GM12878 (cell line): ENCODE measurements at regions not wholly inside any gene's neighbourhood (a gene's known extent, or its start where the extent isn't known, plus 50 kb on each side); places are given as distances from the start of the nearest gene placed in this dataset.

Experiments used
- ATAC-seq: fragments of 200-7000 bp; cut with Tn5 transposase; 3 replicates; pipeline ENCODE4 v1.9.1; 2020; ENCODE audit warnings: mild to moderate bottlenecking, moderate library complexity
- BruUV-seq: library from RNA; stranded (reverse); fragments of 400-500 nt; replicated peaks from 2 replicates; lab custom pipeline; 2021; lab: Mats Ljungman, UMichigan
- CTCF ChIA-PET: fragments of 300-600 bp; sonication (Branson Sonifier 250); formaldehyde crosslinking; extraction: SDS; loops from one replicate; lab custom pipeline; 2021; ENCODE audit warnings: inconsistent platforms; lab: Yijun Ruan, JAX
- POLR2A ChIA-PET: fragments of 350-600 bp; formaldehyde crosslinking; extraction: SDS; loops from one replicate; lab custom pipeline; 2021; ENCODE audit warnings: inconsistent platforms; lab: Charles Lee
- RAD21 ChIA-PET: fragments of 300-600 bp; sonication (Branson Sonifier 250); formaldehyde crosslinking; loops from one replicate; lab custom pipeline; 2023; ENCODE audit warnings: antibody characterized with exemption; ENCODE audit not compliant: unreplicated experiment; lab: Charles Lee
- SMC1A ChIA-PET: fragments of 300-600 bp; sonication (Branson Sonifier 250); formaldehyde crosslinking; loops from one replicate; lab custom pipeline; 2023; ENCODE audit not compliant: unreplicated experiment, uncharacterized antibody; lab: Charles Lee
- DNase-seq: peaks from one replicate; pipeline ENCODE4 v3.0.0-alpha.2; 2011; ENCODE audit warnings: low read depth, low spot score
- FAIRE-seq: peaks from 3 replicates; lab custom pipeline; 2011; peaks lifted over from hg19 to GRCh38; lab: Jason Lieb, UNC
- H2AFZ ChIP-seq: 2 replicates; pipeline ENCODE4 v1.6.0; 2011; ENCODE audit warnings: low read depth, low read length, control low read depth; ENCODE audit not compliant: control insufficient read depth
- H3K27ac ChIP-seq: 2 replicates; pipeline ENCODE4 v1.5.1; 2011; ENCODE audit warnings: control low read depth; ENCODE audit not compliant: control insufficient read depth, insufficient read depth
- H3K27me3 ChIP-seq, 2 experiments: replicated peaks in 1 of 2; 2 replicates each; pipeline versions ENCODE4 v1.6.0 to v1.6.1; 2011; ENCODE audit warnings: low read length in 1 of 2; ENCODE audit not compliant: control insufficient read depth in 2 of 2, insufficient read depth in 2 of 2
- H3K36me3 ChIP-seq, 2 experiments: 2 replicates each; pipeline ENCODE4 v1.5.1; 2011; ENCODE audit warnings: low read length in 1 of 2; ENCODE audit not compliant: control insufficient read depth in 2 of 2, insufficient read depth in 2 of 2
- H3K4me1 ChIP-seq: 2 replicates; pipeline ENCODE4 v1.6.1; 2011; ENCODE audit warnings: mild to moderate bottlenecking, low read length, moderate library complexity, mixed read lengths; ENCODE audit not compliant: control insufficient read depth, insufficient read depth
- H3K4me2 ChIP-seq: 2 replicates; pipeline ENCODE4 v1.6.0; 2011; ENCODE audit warnings: control low read depth; ENCODE audit not compliant: control insufficient read depth, insufficient read depth
- H3K4me3 ChIP-seq: fragments of 200-600 bp; sonication (generic); 2 replicates; pipeline ENCODE4 v1.5.1; 2016
- H3K79me2 ChIP-seq: 2 replicates; pipeline ENCODE4 v1.6.0; 2011; ENCODE audit warnings: low read length; ENCODE audit not compliant: control insufficient read depth, insufficient read depth
- H3K9ac ChIP-seq: 2 replicates; pipeline ENCODE4 v1.8.0; 2011; ENCODE audit warnings: low read length, control low read depth, mixed read lengths; ENCODE audit not compliant: control insufficient read depth, insufficient read depth
- H3K9me3 ChIP-seq: replicated peaks from 3 replicates; pipeline ENCODE4 v1.5.1; 2011; ENCODE audit warnings: mild to moderate bottlenecking, low read length; ENCODE audit not compliant: control insufficient read depth, insufficient read depth
- H4K20me1 ChIP-seq: 2 replicates; pipeline ENCODE4 v1.6.0; 2011; ENCODE audit not compliant: control insufficient read depth, insufficient read depth
- CBX5 ChIP-seq: sonication (generic); IDR thresholded peaks from 2 replicates; pipeline ENCODE4 v1.6.1; 2016; ENCODE audit warnings: low read depth, moderate library complexity, mild to moderate bottlenecking, inconsistent platforms
- CHD4 ChIP-seq: fragments of 200-600 bp; sonication (generic); IDR thresholded peaks from 2 replicates; pipeline ENCODE4 v1.6.1; 2016; ENCODE audit warnings: mild to moderate bottlenecking
- E2F8 ChIP-seq: fragments of 450-650 bp; IDR thresholded peaks from 2 replicates; pipeline ENCODE4 v1.6.1; 2018; ENCODE audit warnings: mild to moderate bottlenecking, low read depth, moderate library complexity; ENCODE audit not compliant: partially characterized antibody
- NFXL1 ChIP-seq: fragments of 450-650 bp; IDR thresholded peaks from 2 replicates; pipeline ENCODE4 v1.6.1; 2017; ENCODE audit warnings: antibody characterized with exemption, mild to moderate bottlenecking, borderline replicate concordance
- PBX3 ChIP-seq: IDR thresholded peaks from 2 replicates; pipeline ENCODE4 v1.6.1; 2011; ENCODE audit warnings: mild to moderate bottlenecking, low read depth, low read length, moderate library complexity; ENCODE audit not compliant: insufficient replicate concordance
- POLR2A ChIP-seq: IDR thresholded peaks from 2 replicates; pipeline ENCODE4 v1.6.1; 2011; ENCODE audit warnings: low read depth, mild to moderate bottlenecking, low read length
- SPI1 ChIP-seq: IDR thresholded peaks from 2 replicates; pipeline ENCODE4 v1.6.1; 2011; ENCODE audit warnings: low read depth, mild to moderate bottlenecking, low read length, moderate library complexity, borderline replicate concordance; ENCODE audit not compliant: insufficient read depth
- SUZ12 ChIP-seq: fragments of 200-600 bp; sonication (generic); IDR thresholded peaks from one replicate; pipeline ENCODE4 v1.6.1; 2018; ENCODE audit warnings: antibody characterized with exemption, mild to moderate bottlenecking; ENCODE audit not compliant: unreplicated experiment
- TBL1XR1 ChIP-seq: IDR thresholded peaks from 2 replicates; pipeline ENCODE4 v1.6.1; 2012; ENCODE audit warnings: low read depth, low read length, improper control_type of control experiment
- USF1 ChIP-seq: IDR thresholded peaks from 2 replicates; pipeline ENCODE4 v1.6.1; 2011; ENCODE audit warnings: borderline replicate concordance, low read depth, mild to moderate bottlenecking, moderate library complexity, mixed read lengths, low read length; ENCODE audit not compliant: insufficient read depth; ENCODE audit errors: extremely low read length
- WRNIP1 ChIP-seq: IDR thresholded peaks from 2 replicates; pipeline ENCODE4 v1.6.1; 2011; ENCODE audit warnings: low read depth, low read length, improper control_type of control experiment, borderline replicate concordance
- ZBTB11 ChIP-seq: fragments of 450-650 bp; formaldehyde crosslinking; IDR thresholded peaks from 2 replicates; pipeline ENCODE4 v1.5.0; 2022; ENCODE audit warnings: mild to moderate bottlenecking, missing genetic modification characterization
- ZNF274 ChIP-seq: IDR thresholded peaks from one replicate; pipeline ENCODE4 v1.8.0; 2011; ENCODE audit not compliant: insufficient read length, insufficient read depth
- WGBS: methylation state at CpG from one replicate; pipeline ENCODE4 v1.1.6; 2016; ENCODE audit warnings: low lambda C conversion rate; ENCODE audit not compliant: insufficient replicate concordance, insufficient coverage; ENCODE audit errors: missing lambda C conversion rate; 5-methylcytosine and 5-hydroxymethylcytosine counted together
- in situ Hi-C: fragments of 300-500 bp; cut with MboI; formaldehyde crosslinking; loops from 9 replicates; pipeline ENCODE4 v1.14.3; 2018; ENCODE audit warnings: mixed read lengths
- intact Hi-C: fragments of 100-400 bp; cut with micrococcal nuclease; formaldehyde crosslinking; loops from one replicate; pipeline ENCODE4 v1.14.2; 2022; ENCODE audit not compliant: unreplicated experiment
- TF ChIP-seq, protein P1 (sequence below): IDR thresholded peaks from 2 replicates; pipeline ENCODE4 v1.6.1; 2012; ENCODE audit warnings: low read depth, low read length, improper control_type of control experiment

DNA sequence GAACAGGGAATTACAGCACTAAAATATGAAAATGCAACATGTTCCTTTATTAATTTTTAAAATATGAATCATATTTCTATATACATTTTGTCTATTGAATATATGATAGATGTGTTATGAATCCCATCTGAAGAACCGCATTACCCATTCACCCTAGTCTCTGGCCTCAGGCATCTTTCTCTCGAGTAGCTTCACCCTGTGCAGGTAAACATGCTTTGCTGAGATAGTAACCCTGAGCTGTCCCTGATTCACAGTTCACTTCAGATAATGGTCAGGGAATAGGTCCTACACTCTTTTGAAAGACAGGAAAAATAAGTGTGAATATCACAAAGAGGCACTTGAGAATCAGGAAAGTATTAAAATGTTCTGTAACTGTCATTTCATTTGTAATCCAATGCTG lies 766.8 kb downstream of the IRX1 start:
- intact Hi-C loops = no loop called here
- no peaks in the 10 kb centered on the region for H3K4me1 ChIP-seq
- no peak overlapping the region for H3K27ac ChIP-seq
- DNase-seq (no peak), FAIRE-seq (no peak), ATAC-seq (no peak)
- no peaks in the 10 kb centered on the region for H3K27me3 ChIP-seq
- CTCF ChIA-PET = no interaction called here
- SMC1A ChIA-PET = no interaction called here
- H3K4me2 ChIP-seq = no peak overlapping the region
- no peaks in the 10 kb centered on the region for H3K36me3 ChIP-seq
- BruUV-seq = no TSS peak
- H3K79me2 ChIP-seq = no peaks in the 10 kb centered on the region
- no peak overlapping the region for H3K9ac ChIP-seq
- H3K4me3 ChIP-seq = no peak overlapping the region
- H3K9me3 ChIP-seq = no peaks in the 10 kb centered on the region
- POLR2A ChIA-PET = no interaction called here
- 45% methylated on average over 2 of the region's 2 CpGs for WGBS
- in situ Hi-C loops = no loop called here
- no peaks in the 10 kb centered on the region for H4K20me1 ChIP-seq
- TF ChIP-seq USF1 (no peak), E2F8 (no peak), ZBTB11 (CRISPR knock-in tag) (no peak), PBX3 (no peak), ZNF274 (no peak), NFXL1 (no peak), POLR2A (no peak), TBL1XR1 (no peak), CHD4 (no peak), WRNIP1 (no peak), SUZ12 (no peak), SPI1 (no peak), CBX5 (no peak)
- TF ChIP-seq, protein P1, sequence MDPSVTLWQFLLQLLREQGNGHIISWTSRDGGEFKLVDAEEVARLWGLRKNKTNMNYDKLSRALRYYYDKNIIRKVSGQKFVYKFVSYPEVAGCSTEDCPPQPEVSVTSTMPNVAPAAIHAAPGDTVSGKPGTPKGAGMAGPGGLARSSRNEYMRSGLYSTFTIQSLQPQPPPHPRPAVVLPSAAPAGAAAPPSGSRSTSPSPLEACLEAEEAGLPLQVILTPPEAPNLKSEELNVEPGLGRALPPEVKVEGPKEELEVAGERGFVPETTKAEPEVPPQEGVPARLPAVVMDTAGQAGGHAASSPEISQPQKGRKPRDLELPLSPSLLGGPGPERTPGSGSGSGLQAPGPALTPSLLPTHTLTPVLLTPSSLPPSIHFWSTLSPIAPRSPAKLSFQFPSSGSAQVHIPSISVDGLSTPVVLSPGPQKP = no peak
- no peak overlapping the region for H2AFZ ChIP-seq
- RAD21 ChIA-PET = no interaction called here
